Muscle of leg (tissue), 3 donors: ENCODE measurements at regions not wholly inside any gene's neighbourhood (a gene's known extent, or its start where the extent isn't known, plus 50 kb on each side); places are given as distances from the start of the nearest gene placed in this dataset.
A peak's percentile ranks its signal among the peaks of the same experiment; 100 is the strongest.

ENCODE experiments used
- DNase-seq: peaks from one replicate; pipeline ENCODE4 v3.0.0; 2013
- H3K27ac ChIP-seq: one replicate; pipeline ENCODE4 v1.5.1; 2013; ENCODE audit warnings: mild to moderate bottlenecking, low read length, control low read depth
- H3K27me3 ChIP-seq: one replicate; pipeline ENCODE4 v1.6.1; 2013; ENCODE audit warnings: low read length; ENCODE audit not compliant: control insufficient read depth, insufficient read depth
- H3K36me3 ChIP-seq: one replicate; pipeline ENCODE4 v1.6.1; 2013; ENCODE audit warnings: low read length; ENCODE audit not compliant: control insufficient read depth, insufficient read depth
- H3K4me1 ChIP-seq: one replicate; pipeline ENCODE4 v1.6.1; 2013; ENCODE audit warnings: low read length; ENCODE audit not compliant: control insufficient read depth, insufficient read depth
- H3K4me3 ChIP-seq: one replicate; pipeline ENCODE4 v1.5.1; 2013; ENCODE audit warnings: low read length, control low read depth
- H3K9me3 ChIP-seq: replicated peaks from 2 replicates; pipeline ENCODE4 v1.6.1; 2013; ENCODE audit warnings: low read depth, low read length; ENCODE audit not compliant: control insufficient read depth
- WGBS: methylation state at CpG from one replicate; pipeline ENCODE4 v1.1.5; 2013; ENCODE audit warnings: missing lambda C conversion rate; ENCODE audit not compliant: insufficient coverage; 5-methylcytosine and 5-hydroxymethylcytosine counted together

DNA sequence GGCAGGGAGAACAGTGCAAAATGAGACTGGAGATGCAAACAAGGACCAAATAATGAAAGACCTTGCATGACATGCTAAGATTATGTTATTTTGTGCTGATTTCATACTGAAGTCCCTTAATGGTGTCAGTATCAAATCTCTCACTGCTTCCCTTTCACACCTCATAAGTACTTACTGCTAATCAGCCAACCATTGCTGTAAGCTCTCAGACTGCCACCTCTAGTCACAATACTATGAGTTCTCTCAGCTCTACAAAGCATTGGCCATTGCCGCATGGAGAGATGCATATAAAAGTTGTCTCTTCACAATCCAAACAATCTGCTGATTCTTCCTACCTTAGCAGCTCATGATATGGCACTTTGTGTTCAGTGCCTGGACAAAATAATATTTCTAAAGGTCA, 375.4 kb downstream of the LTN1 start:
- no peaks in the 10 kb centered on the region for H3K36me3 ChIP-seq
- H3K4me1 ChIP-seq: no peaks in the 10 kb centered on the region
- DNase-seq: no peak
- no CpG with 5 or more reads among the region's 1 CpG for WGBS
- no peaks in the 10 kb centered on the region for H3K9me3 ChIP-seq
- no peak overlapping the region for H3K27ac ChIP-seq
- H3K27me3 ChIP-seq: no peaks in the 10 kb centered on the region
- no peak overlapping the region for H3K4me3 ChIP-seq

DNA sequence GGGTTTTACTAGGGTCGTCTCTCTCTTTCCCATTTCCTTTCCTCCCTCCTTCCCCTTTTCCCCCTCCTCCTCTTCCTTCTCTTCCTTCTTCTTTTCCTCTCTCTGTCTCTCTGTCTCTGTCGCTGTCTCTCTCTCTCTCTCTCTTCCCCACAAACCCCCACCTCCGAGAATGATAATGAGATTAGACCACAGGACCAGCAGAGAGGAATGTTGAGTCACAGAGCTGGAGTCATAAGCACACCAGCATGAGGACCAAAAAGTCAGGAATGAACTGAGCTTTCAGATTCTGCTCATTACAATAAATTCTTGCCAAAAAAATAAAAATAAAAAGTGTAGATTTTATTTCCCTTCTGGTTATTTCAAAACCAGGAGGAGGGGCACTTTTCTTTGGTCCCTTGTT, 377.4 kb downstream of the LTN1 start:
- WGBS: 67% methylated on average over 1 of the region's 3 CpGs

GRCh38 chr21:28614791-28615190, 377.9 kb downstream of the LTN1 start:
- 71% methylated on average over 1 of the region's 2 CpGs for WGBS
- Histone ChIP-seq H3K9me3 (peaks cover 3% of the 10 kb centered on the region), H3K4me3 (no peak overlapping the region), H3K27ac (no peak overlapping the region), H3K36me3 (no peaks in the 10 kb centered on the region), H3K4me1 (no peaks in the 10 kb centered on the region), H3K27me3 (no peaks in the 10 kb centered on the region)
- no peak for DNase-seq

More for the DNA sequence above, 377.4 kb downstream of the LTN1 start:
- no peaks in the 10 kb centered on the region for H3K4me1 ChIP-seq
- H3K9me3 ChIP-seq: no peaks in the 10 kb centered on the region
- DNase-seq: no peak
- H3K4me3 ChIP-seq: no peak overlapping the region
- no peak overlapping the region for H3K27ac ChIP-seq
- H3K36me3 ChIP-seq: no peaks in the 10 kb centered on the region
- H3K27me3 ChIP-seq: no peaks in the 10 kb centered on the region

GRCh38 chr21:28608646-28609045, 384.0 kb downstream of the LTN1 start:
- Histone ChIP-seq H3K27me3 (no peaks in the 10 kb centered on the region), H3K27ac (no peak overlapping the region), H3K9me3 (peaks cover 8% of the 10 kb centered on the region), H3K4me3 (no peak overlapping the region), H3K4me1 (no peaks in the 10 kb centered on the region), H3K36me3 (no peaks in the 10 kb centered on the region)
- 76% methylated on average over 4 of the region's 5 CpGs for WGBS
- no peak for DNase-seq

- WGBS: no CpG with 5 or more reads among the region's 4 CpGs
- H3K36me3 ChIP-seq: no peaks in the 10 kb centered on the region
- H3K4me3 ChIP-seq: no peak overlapping the region
- H3K27ac ChIP-seq: no peak overlapping the region
- no peaks in the 10 kb centered on the region for H3K4me1 ChIP-seq
- H3K9me3 ChIP-seq: peaks cover 8% of the 10 kb centered on the region
- no peaks in the 10 kb centered on the region for H3K27me3 ChIP-seq
- DNase-seq: no peak
Observed at GRCh38 chr21:28607545-28607944, 385.1 kb downstream of the LTN1 start.

DNA sequence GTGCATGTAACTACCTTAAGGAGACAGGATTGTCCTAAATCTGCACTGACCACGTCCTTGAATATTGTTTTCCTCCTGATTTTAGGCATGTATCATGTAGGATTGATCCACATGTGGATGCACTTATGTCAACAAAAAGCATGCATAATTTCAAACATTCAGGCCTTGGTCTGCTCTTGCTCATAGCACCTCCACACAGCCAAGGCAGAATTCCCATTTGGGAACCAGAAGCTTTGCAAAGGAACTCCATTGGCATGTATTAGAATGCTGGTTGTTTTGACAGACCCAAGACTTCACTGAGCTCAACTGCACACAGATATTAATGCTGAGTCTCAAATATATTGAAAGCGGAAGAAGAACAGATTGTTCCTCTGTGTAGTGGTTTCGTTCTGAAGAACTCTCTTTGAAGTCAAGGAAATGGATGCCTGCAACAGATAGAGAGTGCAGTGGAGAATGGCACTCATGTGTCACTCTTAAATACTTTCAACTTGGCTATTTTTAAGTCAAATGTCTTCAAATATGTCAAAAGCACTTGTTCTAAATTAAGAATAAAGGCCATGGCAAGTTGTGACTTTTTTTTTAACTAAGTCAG, 387.6 kb downstream of the LTN1 start:
- DNase-seq: peak; percentile 62
- Histone ChIP-seq H3K9me3 (peaks cover 17% of the 10 kb centered on the region), H3K4me1 (no peaks in the 10 kb centered on the region), H3K4me3 (no peak overlapping the region), H3K27me3 (no peaks in the 10 kb centered on the region), H3K27ac (no peak overlapping the region), H3K36me3 (no peaks in the 10 kb centered on the region)
- WGBS: no CpG with 5 or more reads among the region's 3 CpGs

DNA sequence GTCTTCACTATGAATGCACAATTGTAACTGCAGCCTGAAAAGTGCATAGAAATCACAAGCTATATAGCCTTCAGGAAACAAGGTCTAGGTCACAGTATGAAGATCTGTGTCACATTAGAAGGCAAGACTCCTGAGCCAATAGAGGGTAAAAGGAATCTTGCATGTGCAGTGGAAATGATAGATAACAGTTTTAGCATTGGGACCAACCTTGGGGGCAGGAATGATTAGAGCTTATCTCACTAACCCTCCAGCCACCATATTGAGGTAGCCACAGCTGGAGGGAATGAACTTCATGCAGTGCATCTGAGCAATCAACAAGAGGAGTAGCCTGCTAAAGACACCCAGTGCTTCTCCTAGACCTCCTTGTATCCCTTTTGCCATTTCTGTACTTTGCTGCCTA, 390.1 kb downstream of the LTN1 start:
- no peaks in the 10 kb centered on the region for H3K27me3 ChIP-seq
- H3K9me3 ChIP-seq: peaks cover 19% of the 10 kb centered on the region
- H3K4me1 ChIP-seq: no peaks in the 10 kb centered on the region
- no peak overlapping the region for H3K27ac ChIP-seq
- no peak overlapping the region for H3K4me3 ChIP-seq
- no peaks in the 10 kb centered on the region for H3K36me3 ChIP-seq
- no peak for DNase-seq

GRCh38 chr21:28598214-28598613, 394.5 kb downstream of the LTN1 start:
- H3K36me3 ChIP-seq: no peaks in the 10 kb centered on the region
- no peak overlapping the region for H3K4me3 ChIP-seq
- no peak overlapping the region for H3K27ac ChIP-seq
- H3K27me3 ChIP-seq: no peaks in the 10 kb centered on the region
- peaks cover 19% of the 10 kb centered on the region for H3K9me3 ChIP-seq
- H3K4me1 ChIP-seq: no peaks in the 10 kb centered on the region
- no peak for DNase-seq
- WGBS: 79% methylated on average over 2 of the region's 3 CpGs

- Histone ChIP-seq H3K4me1 (no peaks in the 10 kb centered on the region), H3K27me3 (no peaks in the 10 kb centered on the region), H3K36me3 (no peaks in the 10 kb centered on the region), H3K4me3 (no peak overlapping the region), H3K27ac (no peak overlapping the region), H3K9me3 (no peaks in the 10 kb centered on the region)
- no peak for DNase-seq
- 25% methylated on average over 1 of the region's 6 CpGs for WGBS
Observed at GRCh38 chr21:28592205-28592865, 400.3 kb downstream of the LTN1 start.

GRCh38 chr21:28590676-28591075, 402.0 kb downstream of the LTN1 start:
- no peak overlapping the region for H3K27ac ChIP-seq
- H3K4me1 ChIP-seq: no peaks in the 10 kb centered on the region
- H3K4me3 ChIP-seq: no peak overlapping the region
- H3K36me3 ChIP-seq: no peaks in the 10 kb centered on the region
- no peaks in the 10 kb centered on the region for H3K9me3 ChIP-seq
- 43% methylated on average over 2 of the region's 3 CpGs for WGBS
- no peaks in the 10 kb centered on the region for H3K27me3 ChIP-seq
- peak; percentile 71 for DNase-seq

GRCh38 chr21:28590026-28590425, 402.7 kb downstream of the LTN1 start:
- H3K4me1 ChIP-seq: no peaks in the 10 kb centered on the region
- 20% methylated on average over 1 of the region's 2 CpGs for WGBS

More at GRCh38 chr21:28590026-28590425, 402.7 kb downstream of the LTN1 start:
- H3K9me3 ChIP-seq: no peaks in the 10 kb centered on the region
- DNase-seq: no peak
- no peaks in the 10 kb centered on the region for H3K27me3 ChIP-seq
- no peak overlapping the region for H3K4me3 ChIP-seq
- H3K36me3 ChIP-seq: no peaks in the 10 kb centered on the region
- H3K27ac ChIP-seq: no peak overlapping the region
